ENCODE measurements at regions not wholly inside any gene's neighbourhood (a gene's known extent, or its start where the extent isn't known, plus 50 kb on each side); places are given as distances from the start of the nearest gene placed in this dataset.

DNA sequence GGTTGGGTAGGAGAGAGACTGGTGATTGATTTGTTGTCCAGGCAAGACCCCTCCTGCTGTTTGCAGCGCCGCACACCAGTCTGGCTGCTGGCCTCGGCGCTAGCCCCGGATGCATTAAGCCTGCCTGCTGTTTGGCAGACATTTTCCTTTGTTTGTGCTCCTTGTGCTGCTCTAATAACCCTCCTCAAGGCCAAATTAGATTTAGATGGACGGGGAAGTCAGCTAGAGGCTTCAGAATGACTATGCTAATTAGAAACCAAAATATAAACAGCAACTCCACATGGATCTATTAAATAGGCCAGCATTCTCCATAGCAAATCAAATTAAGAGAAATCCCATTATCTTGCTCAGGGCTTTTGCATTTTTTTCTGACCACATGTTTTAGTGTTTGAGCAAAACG, 445.2 kb downstream of the SQOR start:
- TF ChIP-seq, protein P1, sequence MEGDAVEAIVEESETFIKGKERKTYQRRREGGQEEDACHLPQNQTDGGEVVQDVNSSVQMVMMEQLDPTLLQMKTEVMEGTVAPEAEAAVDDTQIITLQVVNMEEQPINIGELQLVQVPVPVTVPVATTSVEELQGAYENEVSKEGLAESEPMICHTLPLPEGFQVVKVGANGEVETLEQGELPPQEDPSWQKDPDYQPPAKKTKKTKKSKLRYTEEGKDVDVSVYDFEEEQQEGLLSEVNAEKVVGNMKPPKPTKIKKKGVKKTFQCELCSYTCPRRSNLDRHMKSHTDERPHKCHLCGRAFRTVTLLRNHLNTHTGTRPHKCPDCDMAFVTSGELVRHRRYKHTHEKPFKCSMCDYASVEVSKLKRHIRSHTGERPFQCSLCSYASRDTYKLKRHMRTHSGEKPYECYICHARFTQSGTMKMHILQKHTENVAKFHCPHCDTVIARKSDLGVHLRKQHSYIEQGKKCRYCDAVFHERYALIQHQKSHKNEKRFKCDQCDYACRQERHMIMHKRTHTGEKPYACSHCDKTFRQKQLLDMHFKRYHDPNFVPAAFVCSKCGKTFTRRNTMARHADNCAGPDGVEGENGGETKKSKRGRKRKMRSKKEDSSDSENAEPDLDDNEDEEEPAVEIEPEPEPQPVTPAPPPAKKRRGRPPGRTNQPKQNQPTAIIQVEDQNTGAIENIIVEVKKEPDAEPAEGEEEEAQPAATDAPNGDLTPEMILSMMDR (IDR thresholded peaks at IDR 0.05) = no peak
- no peak for TF ChIP-seq POLR2A (IDR thresholded peaks at IDR 0.05)

Measured in lower leg skin (tissue), 3 donors.